WTC11 (cell line): ENCODE measurements at regions not wholly inside any gene's neighbourhood (a gene's known extent, or its start where the extent isn't known, plus 50 kb on each side); places are given as distances from the start of the nearest gene placed in this dataset.

ENCODE experiments used
- ATAC-seq: fragments of 200-7000 bp; cut with Tn5 transposase; 2 replicates; pipeline ENCODE4 v1.10.0; 2021; ENCODE audit warnings: mild to moderate bottlenecking, moderate library complexity
- CTCF ChIA-PET: fragments of 300-600 bp; sonication (Branson Sonifier 250); formaldehyde crosslinking; loops from one replicate; lab custom pipeline; 2021; ENCODE audit warnings: antibody characterized with exemption; lab: Charles Lee
- POLR2A ChIA-PET: fragments of 350-600 bp; sonication (Branson Sonifier 250); formaldehyde crosslinking; loops from one replicate; lab custom pipeline; 2021; ENCODE audit warnings: antibody characterized with exemption; lab: Charles Lee
- DNase-seq: peaks from one replicate; pipeline ENCODE4 v3.0.0; 2021; ENCODE audit warnings: low spot score
- H3K27ac Mint-ChIP-seq: 2 replicates; pipeline ENCODE4 v1.8.0; 2021; ENCODE audit warnings: mixed read lengths
- H3K27me3 Mint-ChIP-seq: 2 replicates; pipeline ENCODE4 v1.8.0; 2021; ENCODE audit warnings: low read depth, mild to moderate bottlenecking, moderate library complexity, mixed read lengths
- H3K36me3 Mint-ChIP-seq: 2 replicates; pipeline ENCODE4 v1.8.0; 2021; ENCODE audit warnings: mixed read lengths
- H3K4me1 Mint-ChIP-seq: 2 replicates; pipeline ENCODE4 v1.8.0; 2022; ENCODE audit warnings: mixed read lengths
- H3K4me3 Mint-ChIP-seq: 2 replicates; pipeline ENCODE4 v1.8.0; 2021; ENCODE audit warnings: mild to moderate bottlenecking, moderate library complexity, mixed read lengths
- H3K9me3 Mint-ChIP-seq: 2 replicates; pipeline ENCODE4 v1.8.0; 2021; ENCODE audit warnings: mixed read lengths
- ATF1 ChIP-seq: sonication (generic); formaldehyde crosslinking; IDR thresholded peaks from 2 replicates; pipeline ENCODE4 v1.8.1; 2023; ENCODE audit warnings: mild to moderate bottlenecking, moderate library complexity, missing genetic modification reagents
- CREM ChIP-seq: sonication (generic); formaldehyde crosslinking; IDR thresholded peaks from 2 replicates; pipeline ENCODE4 v1.8.1; 2022; ENCODE audit warnings: mild to moderate bottlenecking, missing genetic modification reagents, moderate library complexity
- EMX1 ChIP-seq: fragments of 250-450 bp; sonication (Bioruptor Pico); IDR thresholded peaks from 2 replicates; pipeline ENCODE4 v1.8.0; 2021; ENCODE audit warnings: mild to moderate bottlenecking
- ESRRA ChIP-seq: sonication (generic); formaldehyde crosslinking; IDR thresholded peaks from 2 replicates; pipeline ENCODE4 v1.8.1; 2022; ENCODE audit warnings: mild to moderate bottlenecking, missing genetic modification reagents, borderline replicate concordance
- FOXP1 ChIP-seq: sonication (generic); formaldehyde crosslinking; IDR thresholded peaks from 2 replicates; pipeline ENCODE4 v1.8.0; 2022; ENCODE audit warnings: missing genetic modification reagents, mild to moderate bottlenecking, moderate library complexity, borderline replicate concordance
- GTF2I ChIP-seq: fragments of 250-450 bp; sonication (Bioruptor Pico); conservative IDR thresholded peaks from 2 replicates; pipeline ENCODE4 v1.4.0; 2021; ENCODE audit warnings: mild to moderate bottlenecking
- KAT7 ChIP-seq: sonication (generic); formaldehyde crosslinking; IDR thresholded peaks from 2 replicates; pipeline ENCODE4 v1.8.1; 2023; ENCODE audit warnings: missing genetic modification reagents, mild to moderate bottlenecking, borderline replicate concordance
- MXD4 ChIP-seq: fragments of 250-450 bp; sonication (Bioruptor Pico); IDR thresholded peaks from 2 replicates; pipeline ENCODE4 v1.8.0; 2021; ENCODE audit warnings: mild to moderate bottlenecking, moderate library complexity, borderline replicate concordance
- MYBL2 ChIP-seq: sonication (generic); formaldehyde crosslinking; IDR thresholded peaks from 2 replicates; pipeline ENCODE4 v1.8.1; 2023; ENCODE audit warnings: mild to moderate bottlenecking, moderate library complexity, missing genetic modification reagents
- NR2C2 ChIP-seq: sonication (generic); formaldehyde crosslinking; IDR thresholded peaks from 2 replicates; pipeline ENCODE4 v1.8.0; 2022; ENCODE audit warnings: mild to moderate bottlenecking, missing genetic modification reagents
- NR3C1 ChIP-seq: sonication (generic); formaldehyde crosslinking; conservative IDR thresholded peaks from 2 replicates; pipeline ENCODE4 v1.8.1; 2023; ENCODE audit warnings: low read depth, mild to moderate bottlenecking, missing genetic modification reagents
- RORB ChIP-seq: fragments of 250-450 bp; sonication (Bioruptor Pico); IDR thresholded peaks from 2 replicates; pipeline ENCODE4 v1.9.0; 2021; ENCODE audit warnings: mild to moderate bottlenecking
- ZNF219 ChIP-seq: sonication (generic); formaldehyde crosslinking; IDR thresholded peaks from 2 replicates; pipeline ENCODE4 v1.8.0; 2023; ENCODE audit warnings: missing genetic modification reagents, mild to moderate bottlenecking, borderline replicate concordance
- TF ChIP-seq, protein P1 (sequence below): sonication (generic); formaldehyde crosslinking; IDR thresholded peaks from 2 replicates; pipeline ENCODE4 v1.8.0; 2023; ENCODE audit warnings: mild to moderate bottlenecking, missing genetic modification reagents
- TF ChIP-seq, protein P2 (sequence below): sonication (generic); formaldehyde crosslinking; IDR thresholded peaks from 2 replicates; pipeline ENCODE4 v1.8.0; 2022; ENCODE audit warnings: mild to moderate bottlenecking, missing genetic modification reagents
- TF ChIP-seq, protein P3 (sequence below): sonication (generic); formaldehyde crosslinking; IDR thresholded peaks from 2 replicates; pipeline ENCODE4 v1.8.0; 2022; ENCODE audit warnings: mild to moderate bottlenecking, missing genetic modification reagents
- TF ChIP-seq, protein P4 (sequence below): sonication (generic); formaldehyde crosslinking; IDR thresholded peaks from 2 replicates; pipeline ENCODE4 v1.8.1; 2023; ENCODE audit warnings: mild to moderate bottlenecking, missing genetic modification reagents
- TF ChIP-seq, protein P5 (sequence below): fragments of 250-450 bp; sonication (Bioruptor Pico); conservative IDR thresholded peaks from 2 replicates; pipeline ENCODE4 v1.9.0; 2021; ENCODE audit warnings: mild to moderate bottlenecking

DNA sequence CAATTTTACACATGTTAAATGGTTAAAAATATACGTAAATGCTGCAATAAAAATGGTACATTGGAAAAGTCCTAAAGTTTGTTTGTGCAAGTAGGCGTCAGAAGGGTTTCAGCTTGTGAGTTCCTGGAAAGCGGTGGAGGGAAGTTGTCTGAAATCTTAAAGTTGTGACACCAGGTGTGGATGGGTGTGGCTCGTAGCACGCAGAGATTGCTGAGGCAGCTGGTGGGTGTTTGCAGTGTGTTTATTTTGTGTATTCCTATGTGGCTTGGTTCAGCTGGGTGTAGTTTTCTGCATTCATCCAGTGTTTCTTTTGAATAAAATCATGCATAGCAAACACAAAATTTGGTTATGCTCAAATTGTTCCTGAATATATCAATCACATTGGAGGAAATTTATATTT, 136.8 kb upstream of the TBX3 start (continued):
- TF ChIP-seq, protein P1, sequence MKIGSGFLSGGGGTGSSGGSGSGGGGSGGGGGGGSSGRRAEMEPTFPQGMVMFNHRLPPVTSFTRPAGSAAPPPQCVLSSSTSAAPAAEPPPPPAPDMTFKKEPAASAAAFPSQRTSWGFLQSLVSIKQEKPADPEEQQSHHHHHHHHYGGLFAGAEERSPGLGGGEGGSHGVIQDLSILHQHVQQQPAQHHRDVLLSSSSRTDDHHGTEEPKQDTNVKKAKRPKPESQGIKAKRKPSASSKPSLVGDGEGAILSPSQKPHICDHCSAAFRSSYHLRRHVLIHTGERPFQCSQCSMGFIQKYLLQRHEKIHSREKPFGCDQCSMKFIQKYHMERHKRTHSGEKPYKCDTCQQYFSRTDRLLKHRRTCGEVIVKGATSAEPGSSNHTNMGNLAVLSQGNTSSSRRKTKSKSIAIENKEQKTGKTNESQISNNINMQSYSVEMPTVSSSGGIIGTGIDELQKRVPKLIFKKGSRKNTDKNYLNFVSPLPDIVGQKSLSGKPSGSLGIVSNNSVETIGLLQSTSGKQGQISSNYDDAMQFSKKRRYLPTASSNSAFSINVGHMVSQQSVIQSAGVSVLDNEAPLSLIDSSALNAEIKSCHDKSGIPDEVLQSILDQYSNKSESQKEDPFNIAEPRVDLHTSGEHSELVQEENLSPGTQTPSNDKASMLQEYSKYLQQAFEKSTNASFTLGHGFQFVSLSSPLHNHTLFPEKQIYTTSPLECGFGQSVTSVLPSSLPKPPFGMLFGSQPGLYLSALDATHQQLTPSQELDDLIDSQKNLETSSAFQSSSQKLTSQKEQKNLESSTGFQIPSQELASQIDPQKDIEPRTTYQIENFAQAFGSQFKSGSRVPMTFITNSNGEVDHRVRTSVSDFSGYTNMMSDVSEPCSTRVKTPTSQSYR (CRISPR knock-in tag) = no peak
- TF ChIP-seq, protein P2, sequence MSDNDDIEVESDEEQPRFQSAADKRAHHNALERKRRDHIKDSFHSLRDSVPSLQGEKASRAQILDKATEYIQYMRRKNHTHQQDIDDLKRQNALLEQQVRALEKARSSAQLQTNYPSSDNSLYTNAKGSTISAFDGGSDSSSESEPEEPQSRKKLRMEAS = no peak
- TF ChIP-seq, all 79 proteins: peak for 0

DNA sequence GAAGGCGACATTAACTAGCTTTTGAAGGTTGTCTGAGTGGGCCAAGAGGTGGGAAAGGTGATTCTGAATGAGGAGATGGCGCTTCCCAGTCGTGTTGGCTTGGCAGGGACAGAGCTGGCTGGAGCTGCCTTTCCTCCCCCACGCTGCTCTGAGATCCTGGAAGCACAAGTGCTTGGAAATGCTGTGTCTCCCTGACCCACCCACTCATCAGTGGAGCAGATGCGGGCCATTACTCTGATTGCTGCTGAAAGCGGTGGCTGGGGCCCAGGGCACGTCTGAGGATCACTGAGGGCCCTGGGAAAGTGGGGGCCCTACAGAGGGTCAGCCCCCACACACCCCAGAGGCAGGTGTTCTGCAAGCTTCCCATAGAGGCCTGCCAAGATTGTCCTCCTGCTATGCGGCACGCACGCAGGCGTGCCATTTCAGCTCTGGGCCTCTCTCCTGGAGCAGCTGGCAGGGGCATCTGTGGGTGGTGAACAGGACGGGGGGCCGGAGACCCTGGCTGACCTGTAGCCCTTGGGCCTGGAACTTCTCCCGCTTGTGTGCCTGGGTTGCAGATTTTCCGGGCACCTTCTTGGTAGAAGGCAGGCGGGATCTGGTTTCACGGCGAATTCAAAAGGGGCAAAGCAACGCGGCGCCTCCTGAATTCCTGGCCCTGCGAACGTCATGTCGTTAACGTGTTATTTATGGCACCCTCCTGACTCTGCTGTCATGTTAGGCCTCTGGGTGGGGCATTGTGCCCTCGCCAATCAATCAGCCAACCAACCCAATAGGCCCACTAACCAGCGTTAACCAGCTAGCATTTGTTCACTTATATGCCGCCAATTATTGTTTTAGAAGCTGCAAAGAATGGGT, 133.8 kb upstream of the TBX3 start:
- ATAC-seq = no peak
- TF ChIP-seq NR3C1 (CRISPR knock-in tag) (no peak), FOXP1 (CRISPR knock-in tag) (no peak), KAT7 (CRISPR knock-in tag) (no peak), ESRRA (CRISPR knock-in tag) (no peak), CREM (CRISPR knock-in tag) (no peak)
- TF ChIP-seq, protein P3, sequence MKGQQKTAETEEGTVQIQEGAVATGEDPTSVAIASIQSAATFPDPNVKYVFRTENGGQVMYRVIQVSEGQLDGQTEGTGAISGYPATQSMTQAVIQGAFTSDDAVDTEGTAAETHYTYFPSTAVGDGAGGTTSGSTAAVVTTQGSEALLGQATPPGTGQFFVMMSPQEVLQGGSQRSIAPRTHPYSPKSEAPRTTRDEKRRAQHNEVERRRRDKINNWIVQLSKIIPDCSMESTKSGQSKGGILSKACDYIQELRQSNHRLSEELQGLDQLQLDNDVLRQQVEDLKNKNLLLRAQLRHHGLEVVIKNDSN = no peak
- TF ChIP-seq, protein P1 (CRISPR knock-in tag) = no peak
- TF ChIP-seq, all 79 proteins: peak for 0
- peak overlapping the region; percentile 32; the same call in 1 of the 2 replicates for H3K27ac Mint-ChIP-seq
- H3K4me1 Mint-ChIP-seq = peaks cover 14% of the 10 kb centered on the region
- ChIA-PET CTCF (interaction anchor here (0.9 to 1.1 kb wide), 2 partner anchors 349 to 640 kb away, joined by 3 read pairs; no protein-coding TSS in a partner anchor), POLR2A (interaction anchor here (1.1 kb wide), 1 partner anchor 13 kb away, joined by 3 read pairs; no protein-coding TSS in a partner anchor)
- H3K27me3 Mint-ChIP-seq = peaks cover 3% of the 10 kb centered on the region; the same call in 1 of the 2 replicates
- H3K4me3 Mint-ChIP-seq = no peak overlapping the region
- no peaks in the 10 kb centered on the region for H3K36me3 Mint-ChIP-seq
- no peak for DNase-seq
- H3K9me3 Mint-ChIP-seq = no peaks in the 10 kb centered on the region

DNA sequence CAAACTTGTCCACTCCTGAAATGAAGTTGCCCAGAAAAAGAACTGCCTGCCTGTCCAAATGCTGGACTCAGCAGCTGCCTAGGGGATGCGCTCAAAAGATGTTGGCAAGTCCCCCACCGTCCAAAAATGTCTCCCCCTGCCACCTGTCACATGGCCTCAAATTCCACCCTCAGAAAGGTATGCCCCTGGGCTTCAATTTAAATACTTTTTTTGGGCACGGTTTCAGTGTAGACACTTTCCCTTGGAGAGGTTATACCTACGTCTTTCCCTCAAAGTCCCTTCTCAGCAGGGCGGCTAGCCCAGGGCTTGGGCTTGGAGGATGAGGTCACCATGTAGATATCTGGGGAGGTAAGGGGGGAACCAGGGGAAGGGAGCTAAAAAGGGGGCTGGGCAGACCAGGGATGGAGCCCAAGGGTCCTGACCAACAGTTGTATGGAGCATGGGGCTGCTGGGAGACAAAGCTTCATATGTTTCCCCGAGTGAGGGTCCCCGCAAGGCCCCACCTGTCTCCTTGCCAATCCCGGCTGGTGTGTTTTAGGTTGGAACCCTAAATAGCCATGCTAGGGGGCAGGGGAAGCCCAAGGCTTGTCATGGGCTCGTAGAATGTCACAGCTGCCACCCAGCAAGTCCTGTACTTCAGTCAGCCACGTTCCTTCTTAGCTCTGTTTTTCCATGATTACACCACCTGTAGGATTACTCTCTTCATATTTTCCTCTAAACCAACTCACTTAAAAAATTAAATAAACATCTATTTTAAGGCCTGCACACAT, 131.2 kb upstream of the TBX3 start:
- peaks cover 3% of the 10 kb centered on the region; the same call in 1 of the 2 replicates for H3K27me3 Mint-ChIP-seq
- no peaks in the 10 kb centered on the region for H3K36me3 Mint-ChIP-seq
- ATAC-seq = no peak
- no peaks in the 10 kb centered on the region for H3K9me3 Mint-ChIP-seq
- H3K27ac Mint-ChIP-seq = no peak overlapping the region
- ChIA-PET CTCF (no interaction called here), POLR2A (no interaction called here)
- H3K4me3 Mint-ChIP-seq = no peak overlapping the region
- no peak for DNase-seq
- H3K4me1 Mint-ChIP-seq = peaks cover 20% of the 10 kb centered on the region
- no peak for TF ChIP-seq RORB (CRISPR knock-in tag)
- TF ChIP-seq, protein P4, sequence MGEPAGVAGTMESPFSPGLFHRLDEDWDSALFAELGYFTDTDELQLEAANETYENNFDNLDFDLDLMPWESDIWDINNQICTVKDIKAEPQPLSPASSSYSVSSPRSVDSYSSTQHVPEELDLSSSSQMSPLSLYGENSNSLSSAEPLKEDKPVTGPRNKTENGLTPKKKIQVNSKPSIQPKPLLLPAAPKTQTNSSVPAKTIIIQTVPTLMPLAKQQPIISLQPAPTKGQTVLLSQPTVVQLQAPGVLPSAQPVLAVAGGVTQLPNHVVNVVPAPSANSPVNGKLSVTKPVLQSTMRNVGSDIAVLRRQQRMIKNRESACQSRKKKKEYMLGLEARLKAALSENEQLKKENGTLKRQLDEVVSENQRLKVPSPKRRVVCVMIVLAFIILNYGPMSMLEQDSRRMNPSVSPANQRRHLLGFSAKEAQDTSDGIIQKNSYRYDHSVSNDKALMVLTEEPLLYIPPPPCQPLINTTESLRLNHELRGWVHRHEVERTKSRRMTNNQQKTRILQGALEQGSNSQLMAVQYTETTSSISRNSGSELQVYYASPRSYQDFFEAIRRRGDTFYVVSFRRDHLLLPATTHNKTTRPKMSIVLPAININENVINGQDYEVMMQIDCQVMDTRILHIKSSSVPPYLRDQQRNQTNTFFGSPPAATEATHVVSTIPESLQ (CRISPR knock-in tag) = no peak
- no peak for TF ChIP-seq ZNF219 (CRISPR knock-in tag)
- no peak for TF ChIP-seq EMX1 (CRISPR knock-in tag)
- no peak for TF ChIP-seq MYBL2
- no peak for TF ChIP-seq NR3C1 (CRISPR knock-in tag)
- no peak for TF ChIP-seq GTF2I (CRISPR knock-in tag)
- no peak for TF ChIP-seq MXD4 (CRISPR knock-in tag)
- TF ChIP-seq, protein P5, sequence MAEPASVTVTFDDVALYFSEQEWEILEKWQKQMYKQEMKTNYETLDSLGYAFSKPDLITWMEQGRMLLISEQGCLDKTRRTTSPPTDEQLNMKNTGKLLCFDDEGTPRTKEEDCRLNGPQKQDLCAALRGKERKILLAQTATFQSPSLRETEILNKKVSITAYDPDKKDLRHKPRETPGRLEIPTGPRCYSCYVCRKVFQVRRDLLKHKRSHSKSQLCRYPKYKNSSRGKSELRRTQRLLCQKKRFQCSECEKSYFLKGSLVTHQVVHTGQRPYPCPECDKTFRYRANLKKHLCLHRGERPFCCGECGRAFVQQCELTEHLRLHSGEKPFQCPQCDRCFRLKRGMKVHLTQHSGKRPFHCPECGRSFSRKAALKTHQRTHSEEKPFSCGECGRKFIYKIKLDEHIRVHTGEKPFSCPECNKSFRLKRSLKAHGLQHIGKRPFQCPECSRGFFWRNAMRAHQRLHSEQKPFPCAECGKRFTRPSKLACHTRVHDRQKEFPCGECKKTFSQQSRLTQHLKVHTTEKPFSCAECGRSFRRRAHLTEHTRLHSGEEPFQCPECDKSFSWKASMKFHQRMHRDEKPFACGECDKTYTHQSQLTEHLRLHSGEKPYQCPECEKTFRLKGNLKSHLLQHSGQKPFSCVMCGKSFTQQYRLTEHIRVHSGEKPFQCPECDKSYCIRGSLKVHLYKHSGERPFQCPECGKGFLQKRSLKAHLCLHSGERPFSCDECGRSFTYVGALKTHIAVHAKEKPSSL = no peak
- TF ChIP-seq ATF1 (CRISPR knock-in tag) = no peak
- TF ChIP-seq NR2C2 (CRISPR knock-in tag) = no peak
